ENCODE measurements at regions not wholly inside any gene's neighbourhood (a gene's known extent, or its start where the extent isn't known, plus 50 kb on each side); places are given as distances from the start of the nearest gene placed in this dataset.

DNA sequence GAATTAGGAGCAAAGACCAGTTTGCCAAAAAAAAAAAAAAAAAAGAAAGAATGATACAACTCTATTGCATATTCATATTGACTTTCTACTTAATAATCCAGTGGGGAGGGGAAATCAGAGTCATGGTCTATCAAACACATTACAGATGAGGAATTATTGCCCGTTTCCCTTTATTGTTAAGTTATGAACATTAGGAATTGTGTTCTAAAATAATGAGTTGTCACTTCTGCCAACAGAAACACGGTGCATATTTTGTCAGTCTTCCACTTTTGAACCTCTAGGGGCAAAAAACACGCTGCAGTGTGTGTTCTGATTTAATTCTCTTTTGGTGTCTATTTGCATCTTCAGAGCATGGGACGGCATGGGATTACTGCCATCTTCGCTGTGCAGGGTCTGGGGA is 115.7 kb upstream of the RHOBTB1 start:
- TF ChIP-seq, protein P1, sequence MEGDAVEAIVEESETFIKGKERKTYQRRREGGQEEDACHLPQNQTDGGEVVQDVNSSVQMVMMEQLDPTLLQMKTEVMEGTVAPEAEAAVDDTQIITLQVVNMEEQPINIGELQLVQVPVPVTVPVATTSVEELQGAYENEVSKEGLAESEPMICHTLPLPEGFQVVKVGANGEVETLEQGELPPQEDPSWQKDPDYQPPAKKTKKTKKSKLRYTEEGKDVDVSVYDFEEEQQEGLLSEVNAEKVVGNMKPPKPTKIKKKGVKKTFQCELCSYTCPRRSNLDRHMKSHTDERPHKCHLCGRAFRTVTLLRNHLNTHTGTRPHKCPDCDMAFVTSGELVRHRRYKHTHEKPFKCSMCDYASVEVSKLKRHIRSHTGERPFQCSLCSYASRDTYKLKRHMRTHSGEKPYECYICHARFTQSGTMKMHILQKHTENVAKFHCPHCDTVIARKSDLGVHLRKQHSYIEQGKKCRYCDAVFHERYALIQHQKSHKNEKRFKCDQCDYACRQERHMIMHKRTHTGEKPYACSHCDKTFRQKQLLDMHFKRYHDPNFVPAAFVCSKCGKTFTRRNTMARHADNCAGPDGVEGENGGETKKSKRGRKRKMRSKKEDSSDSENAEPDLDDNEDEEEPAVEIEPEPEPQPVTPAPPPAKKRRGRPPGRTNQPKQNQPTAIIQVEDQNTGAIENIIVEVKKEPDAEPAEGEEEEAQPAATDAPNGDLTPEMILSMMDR (IDR thresholded peaks at IDR 0.05; ENCODE audit: borderline replicate concordance, extremely low read depth, low read length, poor library complexity, severe bottlenecking): no peak
- TF ChIP-seq EZH2 (IDR thresholded peaks at IDR 0.05; ENCODE audit: borderline replicate concordance, low read depth, low read length, severe bottlenecking): no peak
